NCI-H69 (cell line): ENCODE measurements at regions not wholly inside any gene's neighbourhood (a gene's known extent, or its start where the extent isn't known, plus 50 kb on each side); places are given as distances from the start of the nearest gene placed in this dataset.

Experiments used
- DNase-seq: peaks from one replicate; lab custom pipeline; 2025; lab: John Stamatoyannopoulos, UW

- DNase-seq, result no peak
These were observed 331.8 kb downstream of the AASDHPPT start for GRCh38 chr11:106409222-106409621.

DNA sequence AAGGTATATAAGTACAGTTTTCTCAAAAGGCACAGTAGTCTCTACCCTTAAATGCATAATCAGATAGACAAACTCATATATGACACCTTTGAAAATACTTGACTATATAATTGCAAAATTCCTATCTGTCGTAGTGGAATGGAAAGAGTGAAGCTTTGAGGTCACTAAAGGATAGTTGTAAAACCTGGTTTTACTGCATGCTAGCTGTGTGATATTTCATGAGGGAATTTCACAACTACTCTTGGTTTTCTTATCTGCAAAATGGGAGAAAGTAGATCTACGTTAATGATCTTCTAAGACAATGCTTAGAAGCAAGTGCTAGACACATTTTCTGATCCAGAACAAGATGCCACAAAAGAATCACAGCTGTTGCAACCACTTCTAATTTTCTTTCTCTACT lies 332.2 kb downstream of the AASDHPPT start:
- DNase-seq, result no peak

- DNase-seq, result no peak
These were observed 333.4 kb downstream of the AASDHPPT start for GRCh38 chr11:106410902-106411301.

DNA sequence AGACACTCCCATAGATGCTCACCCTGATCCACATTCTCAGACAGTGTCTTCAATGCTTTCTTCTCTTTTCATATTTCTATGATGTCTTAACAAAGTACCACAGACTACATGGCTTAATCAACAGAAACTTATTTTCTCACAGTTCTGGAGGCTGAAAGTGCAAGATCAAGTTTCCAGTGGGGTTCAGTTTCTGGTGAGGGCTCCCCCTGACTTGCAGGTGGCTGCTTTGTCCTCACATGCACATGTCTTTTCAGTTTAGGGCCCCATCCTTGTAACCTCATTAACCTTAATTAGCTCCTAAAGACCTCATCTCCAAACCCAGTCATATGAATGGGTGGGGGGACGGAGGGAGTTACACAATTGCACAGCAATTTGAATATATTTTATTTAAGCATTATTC lies 335.8 kb downstream of the AASDHPPT start:
- no peak for DNase-seq

- DNase-seq, result peak; percentile 8
These were observed 338.0 kb downstream of the AASDHPPT start for GRCh38 chr11:106415510-106415909.

DNA sequence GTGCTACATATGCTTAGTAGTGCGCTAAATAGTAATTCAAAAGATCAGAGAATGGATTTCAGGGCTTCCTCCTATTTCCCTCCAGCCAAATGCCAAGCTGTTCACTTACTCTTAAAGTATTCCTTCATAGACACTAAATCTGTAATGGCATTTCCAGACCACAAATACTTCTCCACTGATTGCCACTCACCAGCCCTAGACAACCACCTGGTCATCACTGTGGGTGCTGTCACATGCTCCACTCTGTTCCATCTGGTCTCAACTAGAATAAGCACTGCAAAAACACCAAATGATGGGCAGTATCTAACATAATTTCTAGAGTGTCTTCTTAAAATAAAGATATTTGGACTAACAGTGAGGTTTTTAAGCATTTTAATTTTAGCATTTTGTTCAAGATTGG lies 341.3 kb downstream of the AASDHPPT start:
- no peak for DNase-seq

DNA sequence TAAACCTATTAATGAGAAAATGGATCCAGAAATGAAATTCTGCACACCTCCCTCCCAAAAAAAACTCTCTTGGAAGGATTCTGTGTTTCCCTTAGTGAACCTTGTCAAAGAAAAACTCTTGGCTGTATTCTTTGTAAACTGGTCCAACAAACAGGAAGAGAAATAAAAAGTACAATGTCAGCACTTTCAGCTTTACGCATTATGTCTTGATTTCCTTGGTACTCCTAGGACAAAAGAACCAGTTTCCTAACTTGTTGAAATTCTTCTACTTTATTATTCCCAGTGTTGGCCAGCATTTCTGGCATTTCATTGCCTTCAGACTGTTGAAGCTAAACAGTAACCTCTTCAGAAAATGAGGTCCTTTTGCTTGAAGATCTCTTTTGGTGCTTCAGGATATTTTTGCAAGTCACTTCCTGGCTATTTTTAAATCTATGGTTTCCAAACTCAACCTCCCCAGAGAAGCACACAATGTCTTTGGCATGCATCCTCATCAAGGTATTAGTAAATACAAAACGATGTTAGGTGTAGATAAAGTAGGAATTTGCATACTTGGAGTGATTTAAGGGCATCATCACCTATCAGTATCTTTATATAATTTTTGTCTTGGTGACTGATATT lies 342.7 kb downstream of the AASDHPPT start:
- no peak for DNase-seq

DNA sequence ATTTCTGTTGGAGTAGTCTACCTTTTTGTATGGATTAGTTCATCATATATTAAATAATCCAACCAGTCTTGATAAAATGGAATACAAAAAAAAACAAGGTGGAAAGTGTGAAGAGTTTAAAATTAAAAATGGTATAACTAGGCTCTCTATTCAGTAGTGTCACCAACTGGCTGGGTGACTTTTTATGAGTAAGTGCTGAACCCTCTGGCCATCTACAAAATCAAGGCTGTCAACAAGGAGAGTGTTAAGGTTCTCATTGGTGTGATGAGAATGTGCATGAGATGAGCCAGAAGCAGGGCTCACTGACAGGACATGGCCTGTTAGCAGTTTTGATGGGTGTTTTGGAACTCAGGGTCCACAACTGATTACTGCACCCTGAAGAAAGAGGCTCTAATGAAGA lies 343.2 kb downstream of the AASDHPPT start:
- no peak for DNase-seq

- peak; percentile 20 for DNase-seq
These were observed 344.3 kb downstream of the AASDHPPT start for GRCh38 chr11:106421676-106422292.

- no peak for DNase-seq
These were observed 345.1 kb downstream of the AASDHPPT start for GRCh38 chr11:106422583-106422982.

DNA sequence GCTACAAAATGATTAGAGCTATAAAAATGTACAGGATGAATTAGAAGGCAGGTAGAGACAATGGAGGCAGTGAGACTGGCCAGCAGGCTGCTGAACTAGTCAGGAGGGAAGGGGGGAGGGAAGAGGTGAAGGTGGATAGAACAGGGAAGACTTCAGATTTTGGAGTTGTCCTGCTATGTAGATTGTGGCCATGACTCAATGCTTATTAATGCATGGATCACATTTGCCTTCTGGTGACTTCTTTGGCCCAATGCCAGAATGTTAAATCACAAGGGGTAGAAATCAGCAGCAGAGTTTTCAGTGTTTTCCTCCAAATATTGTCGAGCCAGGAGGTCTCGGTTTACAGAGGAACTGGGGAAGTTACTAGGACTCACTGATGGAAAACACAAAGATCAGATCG lies 346.6 kb downstream of the AASDHPPT start:
- no peak for DNase-seq

GRCh38 chr11:106425819-106426218 lies 348.4 kb downstream of the AASDHPPT start:
- DNase-seq, result no peak

GRCh38 chr11:106426696-106427095 lies 349.2 kb downstream of the AASDHPPT start:
- no peak for DNase-seq

DNA sequence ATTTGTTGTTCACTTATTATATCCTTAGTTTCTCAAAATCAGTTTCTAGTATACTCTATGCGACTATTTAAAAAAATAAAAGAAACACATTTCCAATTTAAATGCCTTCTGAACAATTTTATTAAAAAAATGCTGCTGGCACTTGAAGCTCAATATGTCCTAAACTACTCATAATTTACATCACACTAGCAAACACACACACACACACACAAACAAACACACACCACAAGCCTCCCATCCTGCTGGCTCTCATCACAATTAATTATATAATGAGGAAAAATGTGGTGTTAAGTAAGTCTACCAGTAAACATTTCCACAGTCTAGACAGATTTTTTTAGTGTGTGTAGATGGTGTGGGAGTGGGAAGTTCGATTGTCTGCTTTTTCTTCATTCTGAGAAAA lies 350.3 kb downstream of the AASDHPPT start:
- DNase-seq, result no peak

DNA sequence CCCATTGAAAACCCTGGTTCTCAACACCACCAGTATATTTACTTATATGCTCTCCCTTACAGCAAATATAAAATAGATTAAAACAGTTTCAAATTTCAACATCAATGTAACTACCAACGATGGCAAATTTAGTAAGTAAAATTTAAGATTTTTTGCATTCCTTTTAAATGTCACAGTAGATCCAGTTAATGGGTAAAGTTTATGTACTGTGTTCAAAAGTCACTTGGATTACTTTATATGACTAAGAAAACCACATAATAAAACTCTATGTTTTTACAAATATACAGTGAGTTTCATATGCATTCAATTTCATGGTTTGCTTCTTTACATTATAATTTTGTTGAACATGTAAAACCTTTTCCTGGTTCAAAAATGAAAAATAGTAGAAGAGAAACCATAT lies 364.6 kb downstream of the AASDHPPT start:
- DNase-seq, result no peak

- no peak for DNase-seq
These were observed 368.8 kb downstream of the AASDHPPT start for GRCh38 chr11:106446302-106446701.

DNA sequence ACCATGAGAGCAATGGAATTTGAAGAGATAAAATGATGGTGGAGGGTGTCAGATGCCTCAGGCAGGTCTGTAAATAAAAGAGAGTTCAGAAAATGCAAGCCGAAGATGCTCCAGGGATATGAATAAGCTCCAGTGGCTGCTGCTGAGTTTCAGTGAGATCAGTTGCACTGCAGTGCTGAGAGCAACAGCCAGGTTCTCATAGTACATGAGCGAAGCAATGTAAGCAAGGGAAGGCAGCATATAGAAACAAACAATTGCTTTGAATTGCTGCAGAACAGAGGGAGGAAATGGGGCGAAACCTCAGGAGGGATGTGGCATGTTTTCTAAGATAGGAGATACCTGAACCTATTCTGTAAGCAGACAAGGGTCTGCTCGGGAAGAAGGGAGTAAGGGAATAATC lies 369.5 kb downstream of the AASDHPPT start:
- DNase-seq, result no peak

DNA sequence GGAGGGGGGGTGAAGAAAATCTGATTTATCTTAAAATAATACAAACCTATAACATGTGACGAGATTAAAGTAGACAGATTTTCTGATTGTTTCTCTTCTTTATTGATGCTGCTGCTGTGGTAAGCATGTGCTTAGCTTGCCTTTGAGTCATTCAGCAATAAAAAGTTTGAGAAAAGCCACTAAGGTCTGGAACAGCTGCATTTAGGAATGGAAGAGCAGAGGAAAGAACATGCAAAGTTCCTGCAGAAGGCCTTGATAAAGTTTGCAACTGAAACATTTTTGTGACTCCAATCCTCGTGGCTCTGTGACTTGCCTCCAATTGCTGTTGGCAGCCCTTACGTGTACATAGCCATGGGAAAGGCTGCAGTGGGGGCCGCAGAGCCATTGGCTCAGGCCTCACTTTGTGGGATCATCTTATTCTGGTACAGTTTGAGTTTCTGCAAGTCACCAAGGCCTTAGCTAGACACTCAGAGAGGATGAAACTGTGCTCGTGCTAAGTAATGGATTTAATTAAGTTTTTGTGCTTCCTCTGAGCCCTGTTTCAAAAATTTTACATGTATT lies 370.2 kb downstream of the AASDHPPT start:
- DNase-seq, result no peak

DNA sequence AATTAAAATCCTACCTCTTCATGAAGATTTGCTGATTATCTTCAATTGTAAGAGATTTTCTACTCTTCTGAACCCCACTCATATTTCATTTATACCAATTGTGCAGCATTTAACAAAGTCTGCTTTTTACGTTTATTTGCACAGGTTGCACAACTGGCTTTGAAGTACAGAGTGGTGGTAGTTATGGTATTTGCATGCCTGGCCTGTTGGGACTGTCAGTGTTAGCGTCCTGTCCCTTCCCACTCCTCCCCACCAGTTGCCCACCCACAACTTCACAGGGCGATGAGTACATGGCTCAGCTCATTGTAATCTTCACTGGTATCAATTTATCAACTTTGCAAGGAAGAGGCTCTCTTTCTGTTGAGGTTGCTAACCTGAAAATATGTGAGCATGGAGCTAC lies 372.3 kb downstream of the AASDHPPT start:
- DNase-seq, result no peak

GRCh38 chr11:106451228-106451922 lies 373.9 kb downstream of the AASDHPPT start:
- DNase-seq, result no peak

DNA sequence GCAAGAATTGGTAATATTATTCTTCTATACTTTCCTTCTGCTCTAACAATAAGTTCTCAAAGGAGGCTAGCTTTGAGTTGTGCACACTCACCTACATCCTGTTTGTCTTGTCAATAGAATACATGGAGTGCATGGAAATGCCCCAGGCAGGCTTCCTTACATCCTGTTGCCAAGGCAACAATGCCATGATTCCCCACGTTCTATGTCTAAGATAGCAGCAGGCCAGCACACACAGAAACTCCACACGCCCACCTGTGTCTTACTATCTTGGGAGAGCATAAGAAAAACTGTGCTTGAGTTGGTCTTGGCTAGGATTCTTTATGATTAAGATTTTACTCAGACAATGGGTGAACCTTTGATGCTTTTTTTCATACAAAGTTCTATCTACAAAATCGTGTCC lies 379.2 kb downstream of the AASDHPPT start:
- peak; percentile 21 for DNase-seq

DNA sequence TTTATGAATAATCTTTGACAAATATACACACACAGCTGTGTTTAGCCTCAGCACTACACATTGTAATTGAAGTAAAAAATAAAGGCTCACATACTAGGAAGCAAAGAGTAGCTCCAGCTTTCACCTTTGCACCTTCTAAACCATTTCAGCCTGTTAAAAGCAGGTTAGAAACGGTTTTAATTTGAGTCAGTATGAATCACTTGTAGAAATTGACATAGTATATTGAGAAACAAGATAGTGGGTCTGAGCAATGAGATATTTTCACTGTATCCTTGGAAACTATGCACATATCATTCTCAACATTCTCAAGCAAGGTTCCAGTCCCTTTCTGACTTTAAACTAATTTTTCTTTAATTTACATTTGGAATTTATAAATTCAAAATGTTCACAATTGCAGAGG lies 380.3 kb downstream of the AASDHPPT start:
- no peak for DNase-seq

DNA sequence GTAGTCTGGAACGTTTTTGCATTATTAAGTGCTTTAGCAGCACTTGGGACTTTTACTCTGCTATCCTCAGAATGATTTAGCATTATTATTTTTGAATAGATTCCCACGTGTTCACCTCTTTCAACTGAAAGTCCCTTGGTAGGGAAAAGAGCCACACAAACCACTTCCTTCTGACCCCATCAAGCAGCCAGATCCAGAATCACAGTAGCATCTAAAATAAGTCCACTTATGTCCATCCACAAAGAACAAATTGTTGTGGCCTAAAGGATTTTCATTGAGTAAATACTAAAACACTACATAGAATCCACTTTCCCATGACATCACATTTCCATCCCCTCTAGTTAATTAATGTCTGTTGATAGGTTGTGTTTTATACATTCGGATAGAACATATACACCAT lies 381.7 kb downstream of the AASDHPPT start:
- DNase-seq, result no peak
